ENCODE measurements at regions not wholly inside any gene's neighbourhood (a gene's known extent, or its start where the extent isn't known, plus 50 kb on each side); places are given as distances from the start of the nearest gene placed in this dataset.
"Not testable (repeated sequence)": the region's sequence is repeated elsewhere in the genome, so short reads cannot be mapped to it uniquely, and the experiment has no call there.

DNA sequence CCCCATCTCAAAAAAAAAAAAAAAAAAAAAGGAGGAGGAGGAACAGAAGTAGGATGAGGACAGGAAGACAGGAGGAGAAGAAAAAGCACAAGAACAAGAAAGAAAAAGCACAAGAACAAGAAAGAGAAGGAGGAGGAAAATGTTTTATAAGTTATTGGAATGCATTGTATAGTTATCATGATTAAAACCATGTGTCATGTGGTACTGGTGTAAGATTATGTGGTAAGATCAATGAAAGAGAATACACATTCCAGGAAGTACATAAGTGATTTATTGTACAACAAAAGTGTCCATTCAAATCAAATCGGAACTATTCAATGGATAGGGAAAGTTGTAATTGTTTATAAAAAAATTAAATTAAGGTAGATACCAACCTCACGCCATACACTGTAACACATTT, 167.7 kb downstream of the MZT1 start:
- Histone ChIP-seq H3K9me3 (ENCODE audit: control insufficient read depth, insufficient read depth, low read length) (no peaks in the 10 kb centered on the region), H3K36me3 (ENCODE audit: control insufficient read depth, insufficient read depth, low read length) (no peaks in the 10 kb centered on the region), H3K27me3 (ENCODE audit: control insufficient read depth, insufficient read depth, low read length) (no peaks in the 10 kb centered on the region), H3K4me1 (ENCODE audit: control insufficient read depth, insufficient read depth, low read length) (no peaks in the 10 kb centered on the region), H3K27ac (ENCODE audit: low read depth, low read length) (no peak overlapping the region), H3K4me3 (ENCODE audit: low read depth, low read length) (no peak overlapping the region)
- no peak for DNase-seq (ENCODE audit: low read depth in 4 of 6, low spot score in 6 of 6)
- no CpG with 5 or more reads among the region's 2 CpGs for WGBS (ENCODE audit: insufficient coverage)

DNA sequence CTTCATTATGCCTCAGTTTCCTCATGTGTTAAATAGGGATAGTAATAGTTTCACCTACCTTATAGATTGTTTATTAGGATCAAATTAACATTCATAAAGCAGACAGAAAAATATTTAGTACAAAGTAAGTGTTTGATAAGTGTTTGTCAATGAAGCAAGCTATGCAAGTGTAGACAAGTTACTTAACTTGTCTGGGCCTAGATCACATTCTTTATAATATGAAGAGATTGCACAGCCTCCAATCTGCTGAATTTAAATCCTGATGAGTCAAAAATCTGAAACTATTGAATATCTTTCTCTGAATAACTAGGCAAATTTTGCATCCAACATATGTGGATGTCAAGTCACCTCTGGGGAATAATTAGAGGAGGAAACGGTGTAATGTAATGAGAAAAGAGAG, 170.5 kb downstream of the MZT1 start:
- DNase-seq (ENCODE audit: low read depth in 4 of 6, low spot score in 6 of 6), result no peak
- H3K4me1 ChIP-seq (ENCODE audit: control insufficient read depth, insufficient read depth, low read length), result no peaks in the 10 kb centered on the region
- no peaks in the 10 kb centered on the region for H3K9me3 ChIP-seq (ENCODE audit: control insufficient read depth, insufficient read depth, low read length)
- H3K4me3 ChIP-seq (ENCODE audit: low read depth, low read length), result no peak overlapping the region
- no peaks in the 10 kb centered on the region for H3K27me3 ChIP-seq (ENCODE audit: control insufficient read depth, insufficient read depth, low read length)
- 58% methylated on average over 1 of the region's 1 CpG for WGBS (ENCODE audit: insufficient coverage)
- H3K36me3 ChIP-seq (ENCODE audit: control insufficient read depth, insufficient read depth, low read length), result no peaks in the 10 kb centered on the region
- no peak overlapping the region for H3K27ac ChIP-seq (ENCODE audit: low read depth, low read length)

DNA sequence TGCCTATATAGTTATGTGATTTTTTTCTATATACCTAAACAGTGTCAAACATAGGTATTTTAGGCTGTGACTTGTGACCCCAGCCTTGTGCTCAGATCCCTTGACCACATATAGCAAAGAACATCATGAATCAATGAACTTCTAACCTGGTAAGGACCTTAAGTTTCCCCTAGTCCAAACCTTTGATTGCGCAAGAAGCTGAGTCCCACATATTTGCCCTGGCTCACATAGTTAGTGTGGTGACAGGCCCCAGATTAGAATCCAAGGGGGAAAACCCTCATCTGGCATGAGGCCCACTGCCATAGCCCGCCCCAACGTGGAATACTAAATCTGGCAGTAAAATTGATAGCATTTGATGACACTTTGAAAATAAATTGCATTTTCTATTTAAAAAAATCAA, 171.8 kb downstream of the MZT1 start:
- Histone ChIP-seq H3K27ac (ENCODE audit: low read depth, low read length) (no peak overlapping the region), H3K9me3 (ENCODE audit: control insufficient read depth, insufficient read depth, low read length) (no peaks in the 10 kb centered on the region), H3K4me3 (ENCODE audit: low read depth, low read length) (no peak overlapping the region), H3K4me1 (ENCODE audit: control insufficient read depth, insufficient read depth, low read length) (no peaks in the 10 kb centered on the region), H3K27me3 (ENCODE audit: control insufficient read depth, insufficient read depth, low read length) (no peaks in the 10 kb centered on the region), H3K36me3 (ENCODE audit: control insufficient read depth, insufficient read depth, low read length) (no peaks in the 10 kb centered on the region)
- DNase-seq (ENCODE audit: low read depth in 4 of 6, low spot score in 6 of 6), result no peak
- WGBS (ENCODE audit: insufficient coverage), result no CpG with 5 or more reads among the region's 3 CpGs

DNA sequence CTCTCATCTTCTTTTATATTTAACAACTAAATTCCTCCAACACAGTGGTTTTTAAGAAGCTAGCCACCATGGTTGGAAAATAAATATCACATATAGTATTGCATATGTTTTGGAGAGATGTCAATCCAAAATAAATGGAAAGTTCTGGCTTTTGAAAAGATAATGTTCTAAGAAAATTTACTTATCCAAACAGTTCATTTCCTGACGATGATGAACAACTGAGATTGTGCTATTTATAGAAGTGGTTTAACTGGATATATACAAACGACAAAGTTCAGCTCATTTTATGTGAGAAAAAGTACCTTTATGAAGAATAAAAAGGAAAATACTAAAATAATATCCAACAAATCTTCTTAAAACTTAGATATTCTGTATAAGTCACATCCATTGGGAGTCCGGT, 174.7 kb downstream of the MZT1 start:
- Histone ChIP-seq H3K27ac (ENCODE audit: low read depth, low read length) (no peak overlapping the region), H3K4me1 (ENCODE audit: control insufficient read depth, insufficient read depth, low read length) (no peaks in the 10 kb centered on the region), H3K4me3 (ENCODE audit: low read depth, low read length) (no peak overlapping the region), H3K9me3 (ENCODE audit: control insufficient read depth, insufficient read depth, low read length) (no peaks in the 10 kb centered on the region), H3K36me3 (ENCODE audit: control insufficient read depth, insufficient read depth, low read length) (no peaks in the 10 kb centered on the region), H3K27me3 (ENCODE audit: control insufficient read depth, insufficient read depth, low read length) (no peaks in the 10 kb centered on the region)
- no CpG with 5 or more reads among the region's 3 CpGs for WGBS (ENCODE audit: insufficient coverage)
- no peak for DNase-seq (ENCODE audit: low read depth in 4 of 6, low spot score in 6 of 6)

DNA sequence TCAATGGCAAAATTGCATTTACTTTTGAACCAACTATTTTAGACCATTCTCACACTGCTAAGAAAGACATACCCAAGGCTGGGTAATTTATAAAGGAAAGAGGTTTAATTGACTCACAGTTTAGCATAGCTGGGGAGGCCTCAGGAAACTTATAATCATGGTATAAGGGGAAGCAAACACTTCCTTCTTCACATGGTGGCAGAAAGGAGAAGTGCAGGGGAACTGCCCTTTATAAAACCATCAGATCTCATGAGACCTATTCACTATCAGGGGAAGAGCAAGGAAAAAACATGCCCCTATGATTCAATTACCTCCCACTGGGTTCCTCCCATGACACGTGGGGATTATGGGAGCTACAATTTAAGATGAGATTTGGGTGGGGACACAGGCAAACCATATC, 181.5 kb downstream of the MZT1 start:
- no CpG with 5 or more reads among the region's 1 CpG for WGBS (ENCODE audit: insufficient coverage)
- H3K9me3 ChIP-seq (ENCODE audit: control insufficient read depth, insufficient read depth, low read length); H3K27me3 ChIP-seq (ENCODE audit: control insufficient read depth, insufficient read depth, low read length); H3K27ac ChIP-seq (ENCODE audit: low read depth, low read length); H3K36me3 ChIP-seq (ENCODE audit: control insufficient read depth, insufficient read depth, low read length); DNase-seq (ENCODE audit: low read depth in 4 of 6, low spot score in 6 of 6); H3K4me1 ChIP-seq (ENCODE audit: control insufficient read depth, insufficient read depth, low read length); H3K4me3 ChIP-seq (ENCODE audit: low read depth, low read length): not testable (repeated sequence)

DNA sequence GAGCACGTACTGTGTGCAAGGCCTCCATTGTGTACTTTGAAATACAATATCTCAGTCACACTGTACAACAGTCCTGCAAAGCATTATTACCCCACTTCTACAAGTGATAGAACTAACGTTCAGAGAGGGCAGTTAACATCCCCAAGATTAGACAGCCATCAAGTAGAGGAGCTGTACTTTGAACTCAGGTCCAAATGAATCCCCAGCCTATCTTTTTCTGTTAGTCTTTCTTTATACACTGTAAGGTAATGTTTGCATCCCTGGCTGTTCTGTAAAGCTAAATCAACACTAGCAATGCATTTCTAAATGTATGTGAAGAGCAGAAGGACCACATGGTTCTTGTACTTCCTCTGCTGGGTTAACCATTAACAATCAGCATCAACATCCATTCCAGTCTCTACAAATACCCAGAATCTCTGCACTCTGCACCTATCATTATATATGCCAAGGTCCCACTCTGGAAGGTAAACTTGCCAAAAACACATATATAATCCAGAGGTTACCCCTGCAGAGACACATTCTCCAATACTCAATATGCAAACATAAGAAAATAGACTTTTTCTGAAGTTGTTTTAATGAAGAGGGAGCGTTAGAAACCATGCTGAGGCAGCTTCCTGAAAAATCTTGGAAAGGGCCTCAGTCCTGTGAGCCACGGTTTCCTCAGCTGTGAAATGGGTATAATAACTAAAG, 182.3 kb downstream of the MZT1 start:
- no peak for DNase-seq (ENCODE audit: low read depth in 4 of 6, low spot score in 6 of 6)
- Histone ChIP-seq H3K27me3 (ENCODE audit: control insufficient read depth, insufficient read depth, low read length) (no peaks in the 10 kb centered on the region), H3K4me1 (ENCODE audit: control insufficient read depth, insufficient read depth, low read length) (no peaks in the 10 kb centered on the region), H3K27ac (ENCODE audit: low read depth, low read length) (no peak overlapping the region), H3K36me3 (ENCODE audit: control insufficient read depth, insufficient read depth, low read length) (no peaks in the 10 kb centered on the region), H3K4me3 (ENCODE audit: low read depth, low read length) (no peak overlapping the region), H3K9me3 (ENCODE audit: control insufficient read depth, insufficient read depth, low read length) (no peaks in the 10 kb centered on the region)
- 80% methylated on average over 1 of the region's 4 CpGs for WGBS (ENCODE audit: insufficient coverage)

DNA sequence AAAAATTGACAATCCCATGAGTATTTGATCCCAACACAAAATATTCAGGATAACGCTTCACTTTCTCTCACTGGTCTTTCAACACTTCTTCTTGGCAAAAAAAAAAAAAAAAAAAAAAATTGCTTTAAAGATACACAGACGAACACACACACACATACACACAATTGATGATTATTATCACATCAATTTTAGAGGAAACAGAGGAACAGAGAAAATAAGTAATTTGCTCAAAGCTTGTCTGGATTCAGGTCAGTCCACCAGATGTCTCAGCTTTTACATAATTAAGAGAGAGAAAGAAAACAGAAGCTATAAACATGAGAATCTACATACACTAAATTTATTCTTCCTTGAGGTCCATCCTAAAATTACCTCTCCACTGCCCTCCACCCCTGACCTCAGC, 183.4 kb downstream of the MZT1 start:
- H3K4me3 ChIP-seq (ENCODE audit: low read depth, low read length), result no peak overlapping the region
- H3K27me3 ChIP-seq (ENCODE audit: control insufficient read depth, insufficient read depth, low read length), result no peaks in the 10 kb centered on the region
- H3K27ac ChIP-seq (ENCODE audit: low read depth, low read length), result no peak overlapping the region
- H3K36me3 ChIP-seq (ENCODE audit: control insufficient read depth, insufficient read depth, low read length), result no peaks in the 10 kb centered on the region
- H3K4me1 ChIP-seq (ENCODE audit: control insufficient read depth, insufficient read depth, low read length), result no peaks in the 10 kb centered on the region
- no peaks in the 10 kb centered on the region for H3K9me3 ChIP-seq (ENCODE audit: control insufficient read depth, insufficient read depth, low read length)
- no peak for DNase-seq (ENCODE audit: low read depth in 4 of 6, low spot score in 6 of 6)
- WGBS (ENCODE audit: insufficient coverage), result no CpG with 5 or more reads among the region's 2 CpGs

DNA sequence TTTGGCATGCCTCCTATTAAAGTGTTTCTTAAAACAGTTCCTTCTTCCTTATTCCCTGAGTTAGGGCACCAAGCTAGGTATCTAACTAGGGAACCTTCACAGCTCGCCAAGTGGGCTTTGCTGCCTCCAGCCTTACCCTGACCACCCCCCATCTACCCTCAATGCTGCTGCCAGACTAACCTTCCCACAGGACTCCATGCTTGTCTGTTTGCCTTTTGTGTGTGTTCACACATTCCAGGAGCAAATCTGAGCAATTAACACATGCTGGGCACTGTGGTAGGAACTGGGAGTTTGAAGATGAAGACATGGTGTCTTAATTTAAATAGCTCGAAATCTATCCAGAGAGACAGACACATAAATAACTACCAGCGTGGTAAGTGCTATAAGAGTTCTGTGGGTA, 185.2 kb downstream of the MZT1 start:
- Histone ChIP-seq H3K27me3 (ENCODE audit: control insufficient read depth, insufficient read depth, low read length) (no peaks in the 10 kb centered on the region), H3K4me3 (ENCODE audit: low read depth, low read length) (no peak overlapping the region), H3K27ac (ENCODE audit: low read depth, low read length) (no peak overlapping the region), H3K4me1 (ENCODE audit: control insufficient read depth, insufficient read depth, low read length) (no peaks in the 10 kb centered on the region), H3K36me3 (ENCODE audit: control insufficient read depth, insufficient read depth, low read length) (no peaks in the 10 kb centered on the region), H3K9me3 (ENCODE audit: control insufficient read depth, insufficient read depth, low read length) (no peaks in the 10 kb centered on the region)
- 100% methylated on average over 1 of the region's 3 CpGs for WGBS (ENCODE audit: insufficient coverage)
- DNase-seq (ENCODE audit: low read depth in 4 of 6, low spot score in 6 of 6), result no peak

DNA sequence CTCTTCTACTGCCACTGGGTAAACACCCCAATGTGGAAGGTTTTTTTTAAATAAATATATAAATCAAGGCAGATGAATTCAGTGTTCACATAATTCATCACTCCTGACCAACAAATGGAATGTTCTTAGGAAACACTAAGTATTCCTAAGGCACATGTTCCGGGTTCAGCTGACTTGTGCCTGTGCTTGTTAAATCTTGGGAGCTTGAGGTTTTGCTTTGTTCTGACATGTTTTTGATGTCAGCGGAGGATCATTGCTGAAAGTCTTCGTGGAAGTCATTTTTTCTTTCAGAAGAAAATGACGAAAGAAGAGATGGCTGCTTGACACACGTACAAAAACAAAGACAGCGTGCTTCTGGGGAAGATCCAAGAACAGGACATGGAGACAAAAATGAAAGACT, 185.8 kb downstream of the MZT1 start:
- Histone ChIP-seq H3K4me1 (ENCODE audit: control insufficient read depth, insufficient read depth, low read length) (peaks cover 1% of the 10 kb centered on the region), H3K27ac (ENCODE audit: low read depth, low read length) (no peak overlapping the region), H3K4me3 (ENCODE audit: low read depth, low read length) (no peak overlapping the region), H3K27me3 (ENCODE audit: control insufficient read depth, insufficient read depth, low read length) (no peaks in the 10 kb centered on the region), H3K9me3 (ENCODE audit: control insufficient read depth, insufficient read depth, low read length) (no peaks in the 10 kb centered on the region), H3K36me3 (ENCODE audit: control insufficient read depth, insufficient read depth, low read length) (no peaks in the 10 kb centered on the region)
- WGBS (ENCODE audit: insufficient coverage), result 95% methylated on average over 6 of the region's 6 CpGs
- no peak for DNase-seq (ENCODE audit: low read depth in 4 of 6, low spot score in 6 of 6)

DNA sequence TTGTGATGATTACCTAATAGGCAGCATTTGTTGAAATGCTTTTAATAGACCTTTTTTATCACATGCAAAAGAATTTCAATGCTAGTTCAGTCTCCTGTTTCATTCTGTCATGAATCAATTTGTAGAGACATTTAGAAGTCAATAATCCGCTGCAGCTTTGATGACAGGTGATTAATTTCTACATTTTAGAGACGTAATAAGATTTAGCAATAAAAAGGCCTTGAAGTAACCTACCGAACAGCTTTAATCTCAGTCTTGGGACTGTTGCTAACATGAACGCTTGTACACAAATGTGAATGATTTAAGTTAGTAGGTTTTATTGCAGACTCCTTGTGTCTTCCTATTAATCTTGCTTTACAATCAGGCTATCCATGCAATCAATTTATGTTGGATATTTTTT, 186.5 kb downstream of the MZT1 start:
- Histone ChIP-seq H3K9me3 (ENCODE audit: control insufficient read depth, insufficient read depth, low read length) (no peaks in the 10 kb centered on the region), H3K27ac (ENCODE audit: low read depth, low read length) (no peak overlapping the region), H3K4me3 (ENCODE audit: low read depth, low read length) (no peak overlapping the region), H3K4me1 (ENCODE audit: control insufficient read depth, insufficient read depth, low read length) (peaks cover 4% of the 10 kb centered on the region), H3K36me3 (ENCODE audit: control insufficient read depth, insufficient read depth, low read length) (no peaks in the 10 kb centered on the region), H3K27me3 (ENCODE audit: control insufficient read depth, insufficient read depth, low read length) (no peaks in the 10 kb centered on the region)
- peak in 1 of 6 donors; percentile 83 for DNase-seq (ENCODE audit: low read depth in 4 of 6, low spot score in 6 of 6)
- WGBS (ENCODE audit: insufficient coverage), result no CpG with 5 or more reads among the region's 4 CpGs

Data from spinal cord (tissue), 9 donors.